ENCODE measurements at regions not wholly inside any gene's neighbourhood (a gene's known extent, or its start where the extent isn't known, plus 50 kb on each side); places are given as distances from the start of the nearest gene placed in this dataset.

GRCh38 chrX:131791608-131792355 lies 231.3 kb upstream of the STK26 start:
- TF ChIP-seq POLR2AphosphoS5 (IDR thresholded peaks at IDR 0.05; ENCODE audit: low read depth), result no peak
- TF ChIP-seq, protein P1, sequence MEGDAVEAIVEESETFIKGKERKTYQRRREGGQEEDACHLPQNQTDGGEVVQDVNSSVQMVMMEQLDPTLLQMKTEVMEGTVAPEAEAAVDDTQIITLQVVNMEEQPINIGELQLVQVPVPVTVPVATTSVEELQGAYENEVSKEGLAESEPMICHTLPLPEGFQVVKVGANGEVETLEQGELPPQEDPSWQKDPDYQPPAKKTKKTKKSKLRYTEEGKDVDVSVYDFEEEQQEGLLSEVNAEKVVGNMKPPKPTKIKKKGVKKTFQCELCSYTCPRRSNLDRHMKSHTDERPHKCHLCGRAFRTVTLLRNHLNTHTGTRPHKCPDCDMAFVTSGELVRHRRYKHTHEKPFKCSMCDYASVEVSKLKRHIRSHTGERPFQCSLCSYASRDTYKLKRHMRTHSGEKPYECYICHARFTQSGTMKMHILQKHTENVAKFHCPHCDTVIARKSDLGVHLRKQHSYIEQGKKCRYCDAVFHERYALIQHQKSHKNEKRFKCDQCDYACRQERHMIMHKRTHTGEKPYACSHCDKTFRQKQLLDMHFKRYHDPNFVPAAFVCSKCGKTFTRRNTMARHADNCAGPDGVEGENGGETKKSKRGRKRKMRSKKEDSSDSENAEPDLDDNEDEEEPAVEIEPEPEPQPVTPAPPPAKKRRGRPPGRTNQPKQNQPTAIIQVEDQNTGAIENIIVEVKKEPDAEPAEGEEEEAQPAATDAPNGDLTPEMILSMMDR (IDR thresholded peaks at IDR 0.05; ENCODE audit: insufficient read depth, low read length), result no peak
- TF ChIP-seq, protein P2, sequence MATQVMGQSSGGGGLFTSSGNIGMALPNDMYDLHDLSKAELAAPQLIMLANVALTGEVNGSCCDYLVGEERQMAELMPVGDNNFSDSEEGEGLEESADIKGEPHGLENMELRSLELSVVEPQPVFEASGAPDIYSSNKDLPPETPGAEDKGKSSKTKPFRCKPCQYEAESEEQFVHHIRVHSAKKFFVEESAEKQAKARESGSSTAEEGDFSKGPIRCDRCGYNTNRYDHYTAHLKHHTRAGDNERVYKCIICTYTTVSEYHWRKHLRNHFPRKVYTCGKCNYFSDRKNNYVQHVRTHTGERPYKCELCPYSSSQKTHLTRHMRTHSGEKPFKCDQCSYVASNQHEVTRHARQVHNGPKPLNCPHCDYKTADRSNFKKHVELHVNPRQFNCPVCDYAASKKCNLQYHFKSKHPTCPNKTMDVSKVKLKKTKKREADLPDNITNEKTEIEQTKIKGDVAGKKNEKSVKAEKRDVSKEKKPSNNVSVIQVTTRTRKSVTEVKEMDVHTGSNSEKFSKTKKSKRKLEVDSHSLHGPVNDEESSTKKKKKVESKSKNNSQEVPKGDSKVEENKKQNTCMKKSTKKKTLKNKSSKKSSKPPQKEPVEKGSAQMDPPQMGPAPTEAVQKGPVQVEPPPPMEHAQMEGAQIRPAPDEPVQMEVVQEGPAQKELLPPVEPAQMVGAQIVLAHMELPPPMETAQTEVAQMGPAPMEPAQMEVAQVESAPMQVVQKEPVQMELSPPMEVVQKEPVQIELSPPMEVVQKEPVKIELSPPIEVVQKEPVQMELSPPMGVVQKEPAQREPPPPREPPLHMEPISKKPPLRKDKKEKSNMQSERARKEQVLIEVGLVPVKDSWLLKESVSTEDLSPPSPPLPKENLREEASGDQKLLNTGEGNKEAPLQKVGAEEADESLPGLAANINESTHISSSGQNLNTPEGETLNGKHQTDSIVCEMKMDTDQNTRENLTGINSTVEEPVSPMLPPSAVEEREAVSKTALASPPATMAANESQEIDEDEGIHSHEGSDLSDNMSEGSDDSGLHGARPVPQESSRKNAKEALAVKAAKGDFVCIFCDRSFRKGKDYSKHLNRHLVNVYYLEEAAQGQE (IDR thresholded peaks at IDR 0.05; ENCODE audit: insufficient replicate concordance, low read depth), result no peak
- TF ChIP-seq GABPA (IDR thresholded peaks at IDR 0.05; ENCODE audit: low read depth), result no peak
- TF ChIP-seq SPI1 (IDR thresholded peaks at IDR 0.05; ENCODE audit: borderline replicate concordance, low read depth), result no peak
